ENCODE measurements at regions not wholly inside any gene's neighbourhood (a gene's known extent, or its start where the extent isn't known, plus 50 kb on each side); places are given as distances from the start of the nearest gene placed in this dataset.

DNA sequence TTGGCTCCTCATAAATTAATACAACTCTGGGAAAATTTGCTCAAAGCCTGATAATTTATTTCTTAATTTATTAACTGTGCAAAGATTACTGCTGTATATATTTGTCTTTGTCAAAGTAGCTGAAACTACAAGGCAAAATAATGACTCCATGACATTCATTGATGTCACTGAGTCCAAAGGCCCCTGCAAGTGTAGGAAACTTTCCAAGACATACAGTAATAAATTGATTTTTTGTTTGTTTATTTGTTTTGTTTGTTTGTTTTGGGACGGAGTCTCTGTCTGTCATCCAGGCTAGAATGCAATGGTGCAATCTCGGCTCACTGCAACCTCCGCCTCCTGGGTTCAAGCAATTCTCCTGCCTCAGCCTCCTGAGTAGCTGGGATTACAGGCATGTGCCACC is 96.8 kb upstream of the LPP start:
- no peak for TF ChIP-seq POLR2AphosphoS5 (IDR thresholded peaks at IDR 0.05; ENCODE audit: low read depth, low read length)
- TF ChIP-seq TAF1 (IDR thresholded peaks at IDR 0.05; ENCODE audit: borderline replicate concordance, insufficient read depth, low read length) = no peak
- TF ChIP-seq, protein P1, sequence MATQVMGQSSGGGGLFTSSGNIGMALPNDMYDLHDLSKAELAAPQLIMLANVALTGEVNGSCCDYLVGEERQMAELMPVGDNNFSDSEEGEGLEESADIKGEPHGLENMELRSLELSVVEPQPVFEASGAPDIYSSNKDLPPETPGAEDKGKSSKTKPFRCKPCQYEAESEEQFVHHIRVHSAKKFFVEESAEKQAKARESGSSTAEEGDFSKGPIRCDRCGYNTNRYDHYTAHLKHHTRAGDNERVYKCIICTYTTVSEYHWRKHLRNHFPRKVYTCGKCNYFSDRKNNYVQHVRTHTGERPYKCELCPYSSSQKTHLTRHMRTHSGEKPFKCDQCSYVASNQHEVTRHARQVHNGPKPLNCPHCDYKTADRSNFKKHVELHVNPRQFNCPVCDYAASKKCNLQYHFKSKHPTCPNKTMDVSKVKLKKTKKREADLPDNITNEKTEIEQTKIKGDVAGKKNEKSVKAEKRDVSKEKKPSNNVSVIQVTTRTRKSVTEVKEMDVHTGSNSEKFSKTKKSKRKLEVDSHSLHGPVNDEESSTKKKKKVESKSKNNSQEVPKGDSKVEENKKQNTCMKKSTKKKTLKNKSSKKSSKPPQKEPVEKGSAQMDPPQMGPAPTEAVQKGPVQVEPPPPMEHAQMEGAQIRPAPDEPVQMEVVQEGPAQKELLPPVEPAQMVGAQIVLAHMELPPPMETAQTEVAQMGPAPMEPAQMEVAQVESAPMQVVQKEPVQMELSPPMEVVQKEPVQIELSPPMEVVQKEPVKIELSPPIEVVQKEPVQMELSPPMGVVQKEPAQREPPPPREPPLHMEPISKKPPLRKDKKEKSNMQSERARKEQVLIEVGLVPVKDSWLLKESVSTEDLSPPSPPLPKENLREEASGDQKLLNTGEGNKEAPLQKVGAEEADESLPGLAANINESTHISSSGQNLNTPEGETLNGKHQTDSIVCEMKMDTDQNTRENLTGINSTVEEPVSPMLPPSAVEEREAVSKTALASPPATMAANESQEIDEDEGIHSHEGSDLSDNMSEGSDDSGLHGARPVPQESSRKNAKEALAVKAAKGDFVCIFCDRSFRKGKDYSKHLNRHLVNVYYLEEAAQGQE (IDR thresholded peaks at IDR 0.05; ENCODE audit: insufficient read depth in 1 of 2, low read depth in 2 of 2, low read length in 2 of 2) = no peak

Data from PFSK-1 (cell line).